ENCODE measurements at regions not wholly inside any gene's neighbourhood (a gene's known extent, or its start where the extent isn't known, plus 50 kb on each side); places are given as distances from the start of the nearest gene placed in this dataset.

- H3K4me3 ChIP-seq (ENCODE audit: insufficient read depth, low read depth, low read length): no peak overlapping the region
- no peak overlapping the region for H2BK15ac ChIP-seq (ENCODE audit: low read depth, low read length)
- H3K9me1 ChIP-seq (ENCODE audit: insufficient read depth, low read length): no peaks in the 10 kb centered on the region; the same call in 1 of the 2 replicates
- no peak overlapping the region for H3K27ac ChIP-seq (ENCODE audit: insufficient read depth, low read length)
- no peak overlapping the region for H2AK5ac ChIP-seq (ENCODE audit: low read depth, low read length)
- H3K18ac ChIP-seq (ENCODE audit: low read depth, low read length): no peak overlapping the region
- H2BK120ac ChIP-seq (ENCODE audit: low read depth, low read length): no peak overlapping the region
- no peak overlapping the region for H2AK9ac ChIP-seq (replicated peaks; ENCODE audit: low read depth, low read length, poor library complexity)
- no peak overlapping the region for H3K9ac ChIP-seq (ENCODE audit: low read depth, low read length)
- no peak overlapping the region for H2BK20ac ChIP-seq (ENCODE audit: low read depth, low read length)
- peaks cover 6% of the 10 kb centered on the region for H3K4me1 ChIP-seq (ENCODE audit: control insufficient read depth, insufficient read depth, low read length)
- H2BK5ac ChIP-seq (ENCODE audit: low read depth, low read length, poor library complexity, severe bottlenecking): no peak overlapping the region
- no peak overlapping the region for H3K23ac ChIP-seq (ENCODE audit: low read depth, low read length)
- H3K4ac ChIP-seq (ENCODE audit: low read depth, low read length): no peak overlapping the region
- ATAC-seq (ENCODE audit: low read depth): no peak
- WGBS, 2 experiments (ENCODE audit: extremely low coverage in 2 of 2, insufficient read length in 1 of 2): 100% methylated on average over 1 of the region's 3 CpGs; no CpG with 5 or more reads in 1 of the 2 experiments
- no TSS peak for BruUV-seq (replicated peaks)
- H4K5ac ChIP-seq (ENCODE audit: low read depth, low read length): no peak overlapping the region
- no peaks in the 10 kb centered on the region for H3K27me3 ChIP-seq (ENCODE audit: control insufficient read depth, insufficient read depth, low read length)
- POLR2A ChIA-PET (ENCODE audit: unreplicated experiment): no interaction called here
- no peaks in the 10 kb centered on the region for H3K36me3 ChIP-seq (ENCODE audit: control insufficient read depth, insufficient read depth, low read length)
- DNase-seq: no peak
- H3K4me2 ChIP-seq (ENCODE audit: low read depth, low read length): no peak overlapping the region
- CTCF ChIA-PET: no interaction called here
- dilution Hi-C loops (cut with HindIII; ENCODE audit: low sequenced_read_pairs, unreplicated experiment) (no loop called here), intact Hi-C loops (cut with micrococcal nuclease) (no loop called here), in situ Hi-C loops (cut with MboI; ENCODE audit: low sequenced_read_pairs) (no loop called here)
- TF ChIP-seq MAFK (IDR thresholded peaks at IDR 0.05; ENCODE audit: low read depth, low read length) (no peak), RAD21 (IDR thresholded peaks at IDR 0.05; ENCODE audit: low read length) (no peak), FOS (IDR thresholded peaks at IDR 0.05; ENCODE audit: low read depth, low read length) (no peak), CTCF (conservative IDR thresholded peaks at IDR 0.05; ENCODE audit: low read depth, low read length) (no peak), USF2 (IDR thresholded peaks at IDR 0.05; ENCODE audit: low read depth, low read length) (no peak), BHLHE40 (IDR thresholded peaks at IDR 0.05; ENCODE audit: low read depth, low read length) (no peak), POLR2A (IDR thresholded peaks at IDR 0.05; ENCODE audit: low read depth, low read length) (no peak), CEBPB (IDR thresholded peaks at IDR 0.05; ENCODE audit: low read depth, low read length) (no peak), CHD1 (IDR thresholded peaks at IDR 0.05; ENCODE audit: low read depth, low read length) (no peak), SMC3 (IDR thresholded peaks at IDR 0.05; ENCODE audit: low read depth, low read length) (no peak), MAZ (IDR thresholded peaks at IDR 0.05; ENCODE audit: borderline replicate concordance, low read depth, low read length) (no peak), RCOR1 (IDR thresholded peaks at IDR 0.05; ENCODE audit: insufficient replicate concordance, low read length) (no peak), ELK1 (IDR thresholded peaks at IDR 0.05; ENCODE audit: borderline replicate concordance, low read depth, low read length) (no peak), NFE2L2 (IDR thresholded peaks at IDR 0.05; ENCODE audit: low read depth, low read length) (no peak), MXI1 (IDR thresholded peaks at IDR 0.05; ENCODE audit: borderline replicate concordance, low read depth, low read length) (no peak), RFX5 (IDR thresholded peaks at IDR 0.05; ENCODE audit: low read depth, low read length) (no peak)
- no peaks in the 10 kb centered on the region for H3K79me1 ChIP-seq (ENCODE audit: low read depth in 1 of 2, low read length in 2 of 2)
- H4K8ac ChIP-seq (ENCODE audit: low read depth in 2 of 2, low read length in 2 of 2): no peak overlapping the region
- H4K91ac ChIP-seq (ENCODE audit: insufficient read depth, low read depth, low read length): peak overlapping the region; percentile 45
- H3K56ac ChIP-seq (ENCODE audit: extremely low read depth, insufficient read depth, low read length): no peak overlapping the region
- H2AFZ ChIP-seq (replicated peaks; ENCODE audit: low read length, poor library complexity): no peak overlapping the region
- H4K20me1 ChIP-seq (ENCODE audit: insufficient read depth, low read length): no peaks in the 10 kb centered on the region
- no peak overlapping the region for H3K14ac ChIP-seq (replicated peaks; ENCODE audit: low read depth, low read length)
- H3K9me3 ChIP-seq (ENCODE audit: control insufficient read depth, insufficient read depth, low read length): no peaks in the 10 kb centered on the region
Measured at GRCh38 chr14:96150214-96150613, 54.4 kb upstream of the BDKRB2 start.

Measured in IMR-90 (cell line).